CD14-positive monocyte (primary cell): ENCODE measurements at regions not wholly inside any gene's neighbourhood (a gene's known extent, or its start where the extent isn't known, plus 50 kb on each side); places are given as distances from the start of the nearest gene placed in this dataset.

ENCODE experiments used
- DNase-seq, 3 donors: peaks; one replicate each; pipeline ENCODE4 v3.0.0-alpha.2; 2011 to 2022
- H2AFZ ChIP-seq: 2 replicates; pipeline ENCODE4 v1.6.0; 2012; ENCODE audit warnings: mild to moderate bottlenecking, low read depth, low read length, inconsistent platforms; ENCODE audit not compliant: insufficient read depth, poor library complexity, severe bottlenecking
- H3K27ac ChIP-seq, 2 donors: 1 replicate in 1 of 2; 2 replicates in 1 of 2; pipeline ENCODE4 v1.5.1; 2012 to 2013; ENCODE audit warnings: low read length in 2 of 2, control low read depth in 1 of 2, inconsistent platforms in 1 of 2, low read depth in 1 of 2, mild to moderate bottlenecking in 1 of 2
- H3K27me3 ChIP-seq, 2 donors: one replicate each; pipeline versions ENCODE4 v1.6.0 to v1.6.1; 2011 to 2013; ENCODE audit warnings: low read length in 2 of 2; ENCODE audit not compliant: control insufficient read depth in 2 of 2, insufficient read depth in 2 of 2
- H3K36me3 ChIP-seq, 2 donors: replicated peaks in 1 of 2; 1 replicate in 1 of 2; 2 replicates in 1 of 2; pipeline versions ENCODE4 v1.5.1 to v1.6.1; 2012 to 2013; ENCODE audit warnings: low read length in 2 of 2, control low read depth in 1 of 2, inconsistent platforms in 1 of 2, mild to moderate bottlenecking in 1 of 2; ENCODE audit not compliant: insufficient read depth in 2 of 2, control insufficient read depth in 1 of 2
- H3K4me1 ChIP-seq, 2 donors: 1 replicate in 1 of 2; 2 replicates in 1 of 2; pipeline versions ENCODE4 v1.5.1 to v1.6.1; 2012 to 2013; ENCODE audit warnings: low read length in 2 of 2, control low read depth in 1 of 2, inconsistent platforms in 1 of 2, mild to moderate bottlenecking in 1 of 2, moderate library complexity in 1 of 2; ENCODE audit not compliant: insufficient read depth in 2 of 2, control insufficient read depth in 1 of 2
- H3K4me2 ChIP-seq: replicated peaks from 2 replicates; pipeline ENCODE3; 2012; ENCODE audit warnings: low read length, moderate library complexity, mild to moderate bottlenecking; ENCODE audit not compliant: poor library complexity, severe bottlenecking; ENCODE audit errors: extremely low read depth
- H3K4me3 ChIP-seq, 3 experiments: fragments of 200-600 bp in 1 of 3; sonication (generic) in 1 of 3; replicated peaks in 1 of 3; 1 replicate in 2 of 3; 2 replicates in 1 of 3; pipeline ENCODE4 v1.5.1; 2011 to 2013; ENCODE audit warnings: low read length in 3 of 3, mild to moderate bottlenecking in 3 of 3, control low read depth in 2 of 3, low read depth in 2 of 3, inconsistent platforms in 1 of 3, moderate library complexity in 1 of 3
- H3K79me2 ChIP-seq: 2 replicates; pipeline ENCODE4 v1.6.0; 2012; ENCODE audit warnings: mild to moderate bottlenecking, control low read depth, inconsistent platforms, low read length, moderate library complexity; ENCODE audit not compliant: insufficient read depth
- H3K9ac ChIP-seq: 2 replicates; pipeline ENCODE4 v1.6.0; 2017; ENCODE audit warnings: low read length, mild to moderate bottlenecking; ENCODE audit not compliant: insufficient read depth, poor library complexity, severe bottlenecking
- H3K9me3 ChIP-seq, 2 donors: replicated peaks in 1 of 2; 1 replicate in 1 of 2; 2 replicates in 1 of 2; pipeline versions ENCODE4 v1.5.1 to v1.6.1; 2012 to 2013; ENCODE audit warnings: low read length in 2 of 2, control low read depth in 1 of 2; ENCODE audit not compliant: control insufficient read depth in 1 of 2, insufficient read depth in 1 of 2
- H4K20me1 ChIP-seq: 2 replicates; pipeline ENCODE4 v1.6.0; 2012; ENCODE audit warnings: mild to moderate bottlenecking, low read length, control low read depth, moderate library complexity; ENCODE audit not compliant: insufficient read depth
- H3K27ac Mint-ChIP-seq, 7 donors: one replicate each; pipeline ENCODE4 v1.8.0; 2020; ENCODE audit warnings: mild to moderate bottlenecking in 7 of 7, mixed read lengths in 7 of 7, moderate library complexity in 6 of 7, inconsistent platforms in 2 of 7
- H3K27me3 Mint-ChIP-seq, 3 donors: one replicate each; pipeline ENCODE4 v1.8.0; 2021 to 2022; ENCODE audit warnings: low read depth in 3 of 3, mild to moderate bottlenecking in 3 of 3, mixed read lengths in 3 of 3, moderate library complexity in 3 of 3, inconsistent platforms in 1 of 3
- H3K36me3 Mint-ChIP-seq, 2 donors: one replicate each; pipeline ENCODE4 v1.8.0; 2020; ENCODE audit warnings: mixed read lengths in 2 of 2, inconsistent platforms in 1 of 2, mild to moderate bottlenecking in 1 of 2
- H3K4me1 Mint-ChIP-seq: one replicate; pipeline ENCODE4 v1.8.0; 2020; ENCODE audit warnings: mild to moderate bottlenecking, mixed read lengths
- H3K4me3 Mint-ChIP-seq, 2 donors: one replicate each; pipeline ENCODE4 v1.8.0; 2020; ENCODE audit warnings: mild to moderate bottlenecking in 2 of 2, mixed read lengths in 2 of 2, moderate library complexity in 1 of 2
- H3K9me3 Mint-ChIP-seq, 7 donors: one replicate each; pipeline ENCODE4 v1.8.0; 2020 to 2022; ENCODE audit warnings: mixed read lengths in 7 of 7, mild to moderate bottlenecking in 6 of 7, moderate library complexity in 6 of 7, inconsistent platforms in 2 of 7
- CTCF ChIP-seq: fragments of 200-600 bp; IDR thresholded peaks from one replicate; pipeline ENCODE4 v1.8.0; 2022; ENCODE audit warnings: antibody characterized with exemption, mild to moderate bottlenecking
- WGBS: methylation state at CpG from one replicate; pipeline ENCODE4 v1.1.5; 2013; ENCODE audit warnings: missing lambda C conversion rate; ENCODE audit not compliant: insufficient coverage; 5-methylcytosine and 5-hydroxymethylcytosine counted together
- intact Hi-C, 2 donors: fragments of 100-400 bp; cut with micrococcal nuclease; formaldehyde crosslinking; loops; one replicate each; pipeline versions ENCODE4 v1.15.0 to v1.15.1; 2023

- Mint-ChIP-seq H3K4me3 (no peak overlapping the region), H3K27ac (no peak overlapping the region), H3K4me1 (no peaks in the 10 kb centered on the region), H3K27me3 (no peaks in the 10 kb centered on the region), H3K9me3 (peaks cover 18 to 40% (median 30%) of the 10 kb centered on the region in 7 donors), H3K36me3 (no peaks in the 10 kb centered on the region)
- Histone ChIP-seq H3K4me1 (no peaks in the 10 kb centered on the region), H3K4me2 (no peak overlapping the region), H3K79me2 (no peaks in the 10 kb centered on the region), H3K4me3 (no peak overlapping the region), H3K27ac (no peak overlapping the region), H3K9me3 (peaks cover 55 to 71% of the 10 kb centered on the region in 2 donors), H4K20me1 (no peaks in the 10 kb centered on the region), H3K36me3 (no peaks in the 10 kb centered on the region), H3K9ac (no peak overlapping the region), H2AFZ (no peak overlapping the region), H3K27me3 (no peaks in the 10 kb centered on the region)
- DNase-seq: no peak
- TF ChIP-seq CTCF: no peak
- intact Hi-C loops: no loop called here
- 74% methylated on average over 11 of the region's 12 CpGs for WGBS
Observed at GRCh38 chr15:27601239-27601960, 497.7 kb downstream of the OCA2 start.

GRCh38 chr15:27599034-27599433, 500.1 kb downstream of the OCA2 start:
- DNase-seq: no peak
- peaks cover 20 to 45% (median 32%) of the 10 kb centered on the region in 7 donors for H3K9me3 Mint-ChIP-seq
- H3K4me2 ChIP-seq: no peak overlapping the region
- intact Hi-C loops: no loop called here
- no peak overlapping the region for H3K27ac ChIP-seq
- no peak for TF ChIP-seq CTCF
- H3K27me3 ChIP-seq: no peaks in the 10 kb centered on the region
- peaks cover 54 to 77% of the 10 kb centered on the region in 2 donors for H3K9me3 ChIP-seq
- H4K20me1 ChIP-seq: no peaks in the 10 kb centered on the region
- H2AFZ ChIP-seq: no peak overlapping the region
- H3K4me1 Mint-ChIP-seq: no peaks in the 10 kb centered on the region
- H3K36me3 ChIP-seq: no peaks in the 10 kb centered on the region
- no peak overlapping the region for H3K4me3 Mint-ChIP-seq
- H3K4me1 ChIP-seq: no peaks in the 10 kb centered on the region
- no peaks in the 10 kb centered on the region for H3K36me3 Mint-ChIP-seq
- no peak overlapping the region for H3K9ac ChIP-seq
- H3K27ac Mint-ChIP-seq: no peak overlapping the region
- H3K79me2 ChIP-seq: no peaks in the 10 kb centered on the region
- H3K4me3 ChIP-seq: no peak overlapping the region
- no peaks in the 10 kb centered on the region for H3K27me3 Mint-ChIP-seq
- 72% methylated on average over 2 of the region's 8 CpGs for whole genome bisulfite sequencing
